HG03135 (cell line): ENCODE measurements at regions not wholly inside any gene's neighbourhood (a gene's known extent, or its start where the extent isn't known, plus 50 kb on each side); places are given as distances from the start of the nearest gene placed in this dataset.

ENCODE experiments used
- ATAC-seq: cut with Tn5 transposase; IDR thresholded peaks from one replicate; pipeline ENCODE4 v1.9.1; 2021; ENCODE audit warnings: mild to moderate bottlenecking, moderate library complexity; ENCODE audit not compliant: unreplicated experiment

DNA sequence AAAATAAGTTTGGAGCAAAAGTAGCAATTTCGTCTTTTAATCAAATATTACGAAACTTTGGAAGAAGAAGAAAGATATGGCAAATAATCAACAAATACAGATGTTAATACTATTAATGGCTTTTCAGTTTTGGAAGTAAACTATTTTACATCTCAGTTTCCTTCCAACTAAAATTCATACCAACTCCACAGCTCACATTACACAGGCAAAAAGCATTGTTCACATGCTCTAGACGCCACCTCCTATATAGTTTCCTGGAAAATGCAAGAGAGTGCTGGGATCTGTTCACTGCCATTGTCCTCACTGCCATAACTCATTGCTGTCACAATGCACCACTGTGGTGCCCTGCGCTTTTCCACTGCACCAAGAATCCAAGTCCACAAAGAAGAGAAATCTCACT, 149.0 kb upstream of the FTMT start:
- no peak for ATAC-seq

- no peak for ATAC-seq
Measured at GRCh38 chr5:121704291-121704690, 147.4 kb upstream of the FTMT start.

DNA sequence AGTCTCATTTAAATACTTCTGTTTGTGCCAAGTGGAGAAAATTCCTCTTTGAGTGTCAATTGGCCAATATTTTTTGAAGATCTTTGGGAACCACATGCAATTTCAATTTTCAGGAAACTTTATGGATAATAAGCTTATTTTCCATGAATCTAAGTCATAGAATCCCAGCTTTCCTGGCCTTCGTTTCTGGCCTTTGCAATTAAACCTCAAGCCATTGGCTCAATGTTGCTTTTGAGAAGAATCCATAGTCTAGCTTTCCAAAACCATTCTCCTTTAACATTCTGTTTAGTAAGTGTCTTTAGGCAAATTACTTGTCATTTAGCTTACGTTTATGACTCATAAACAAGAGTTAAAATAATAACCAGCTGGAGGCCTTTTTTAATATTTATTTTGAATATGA, 145.0 kb upstream of the FTMT start:
- no peak for ATAC-seq

- no peak for ATAC-seq
Measured at GRCh38 chr5:121707178-121707577, 144.5 kb upstream of the FTMT start.

GRCh38 chr5:121711416-121711815, 140.3 kb upstream of the FTMT start:
- ATAC-seq, result no peak

DNA sequence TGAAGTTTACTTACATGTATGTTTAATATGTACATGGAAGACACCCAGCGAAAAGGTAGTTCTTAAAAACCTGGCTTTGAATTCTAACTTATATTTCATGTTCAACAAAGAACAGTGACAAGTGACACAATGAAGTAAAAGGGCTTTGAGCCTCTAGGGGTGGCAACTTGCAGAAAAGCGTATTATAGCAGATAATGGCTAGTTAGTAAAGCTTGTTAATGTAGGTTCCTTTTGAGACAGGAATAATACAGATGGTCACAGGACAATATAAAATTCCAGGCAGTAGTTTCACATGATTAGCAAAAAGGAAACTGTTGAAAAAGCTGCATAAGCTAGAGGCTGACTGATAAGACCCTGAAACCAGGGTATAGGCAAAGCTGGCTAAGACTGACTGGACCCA, 132.4 kb upstream of the FTMT start:
- ATAC-seq, result no peak

DNA sequence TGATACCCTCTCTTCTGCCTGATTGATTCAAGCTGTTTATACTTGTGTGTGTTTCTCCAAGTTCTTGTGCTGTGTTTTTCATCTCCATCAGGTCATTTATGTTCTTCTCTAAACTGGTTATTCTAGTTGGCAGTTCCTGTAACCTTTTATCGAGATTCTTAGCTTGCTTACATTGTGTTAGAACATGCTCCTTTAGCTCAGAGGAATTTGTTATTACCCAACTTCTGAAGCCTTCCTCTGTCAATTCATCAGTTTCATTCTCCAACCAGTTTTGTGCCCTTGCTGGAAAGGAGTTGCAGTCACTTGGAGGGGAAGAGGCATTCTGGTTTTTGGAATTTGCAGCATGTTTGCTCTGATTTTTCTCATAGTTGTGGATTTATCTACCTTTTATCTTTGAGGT, 126.2 kb upstream of the FTMT start:
- no peak for ATAC-seq

DNA sequence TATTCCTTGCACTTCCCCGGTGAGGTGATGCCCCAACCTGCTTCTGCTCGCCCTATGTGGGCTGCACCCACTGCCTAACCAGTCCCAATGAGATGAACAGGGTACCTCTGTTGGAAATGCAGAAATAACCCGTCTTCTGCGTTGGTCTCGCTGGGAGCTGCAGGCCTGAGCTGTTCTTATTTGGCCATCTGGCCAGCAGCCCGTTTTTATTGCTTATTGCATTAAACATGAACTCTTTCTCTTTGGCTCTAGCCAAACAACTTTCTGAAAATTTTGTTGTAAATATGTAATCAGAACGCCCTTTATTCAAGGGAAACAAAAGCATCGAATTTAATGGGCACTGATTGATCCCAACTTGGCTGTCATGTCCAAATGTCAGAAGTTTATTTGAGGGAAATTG, 124.7 kb upstream of the FTMT start:
- ATAC-seq, result no peak

- ATAC-seq, result no peak
Measured at GRCh38 chr5:121731377-121731776, 120.3 kb upstream of the FTMT start.

GRCh38 chr5:121735618-121736017, 116.1 kb upstream of the FTMT start:
- ATAC-seq, result no peak

- ATAC-seq, result no peak
Measured at GRCh38 chr5:121737120-121737519, 114.6 kb upstream of the FTMT start.

- ATAC-seq, result no peak
Measured at GRCh38 chr5:121741156-121741555, 110.5 kb upstream of the FTMT start.

GRCh38 chr5:121744577-121744976, 107.1 kb upstream of the FTMT start:
- no peak for ATAC-seq

DNA sequence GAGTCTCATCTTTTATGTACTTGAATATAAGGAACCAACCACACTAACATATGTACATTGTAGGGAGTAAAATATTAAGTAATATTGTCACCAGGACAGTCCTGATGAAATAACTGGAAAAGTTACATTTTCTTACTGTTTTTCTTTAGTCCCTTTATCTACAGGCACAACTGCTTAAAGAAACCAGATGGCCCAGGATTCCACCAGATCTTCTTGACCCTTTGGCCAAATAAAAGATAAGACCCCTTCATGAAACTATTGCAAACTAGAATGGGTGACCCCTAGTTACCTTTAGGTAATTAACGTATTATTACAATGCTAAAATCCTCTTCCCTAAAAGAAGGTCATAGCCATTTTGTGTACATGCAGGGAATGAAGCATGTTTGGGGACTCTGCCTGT, 106.3 kb upstream of the FTMT start:
- ATAC-seq, result no peak

- ATAC-seq, result no peak
Measured at GRCh38 chr5:121746763-121747162, 104.9 kb upstream of the FTMT start.

- no peak for ATAC-seq
Measured at GRCh38 chr5:121748686-121749085, 103.0 kb upstream of the FTMT start.

- ATAC-seq, result no peak
Measured at GRCh38 chr5:121752149-121752548, 99.5 kb upstream of the FTMT start.

- no peak for ATAC-seq
Measured at GRCh38 chr5:121755266-121755665, 96.4 kb upstream of the FTMT start.

DNA sequence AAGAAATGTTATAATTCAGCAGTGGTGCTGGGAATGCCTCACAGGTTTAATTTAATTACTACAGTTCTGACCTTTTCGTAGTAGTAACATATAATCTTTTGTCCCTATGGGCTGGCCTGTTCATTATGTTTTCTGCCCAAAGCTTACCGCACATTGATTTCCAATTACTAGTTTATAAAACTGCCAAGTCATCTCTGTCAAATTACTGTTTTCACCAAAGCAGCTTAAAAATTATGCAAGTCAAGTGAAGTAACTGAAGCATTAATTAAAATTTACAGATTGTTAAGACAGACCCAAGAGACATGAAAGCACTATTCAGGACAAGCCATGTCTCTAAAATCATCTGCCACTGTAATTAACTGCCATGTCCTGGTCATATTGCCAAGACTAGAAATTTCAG, 93.9 kb upstream of the FTMT start:
- no peak for ATAC-seq

DNA sequence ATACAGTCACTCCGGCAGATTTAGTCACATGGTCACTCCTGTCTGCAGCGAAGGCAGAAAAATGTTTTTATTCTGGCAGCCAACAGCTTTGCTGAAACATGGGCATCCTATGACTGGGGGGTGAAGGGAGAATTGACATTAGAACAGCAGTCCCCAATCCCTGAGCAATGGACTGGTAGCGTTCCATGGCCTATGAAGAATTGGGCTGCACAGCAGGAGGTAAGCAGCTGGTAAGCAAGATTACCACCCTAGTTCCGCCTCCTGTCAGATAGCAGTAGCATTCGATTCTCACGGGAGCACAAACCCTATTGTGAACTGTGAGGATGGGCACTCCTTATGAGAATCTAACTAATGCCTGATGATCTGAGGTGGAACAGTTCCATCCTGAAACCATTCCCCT, 93.1 kb upstream of the FTMT start:
- ATAC-seq, result no peak

DNA sequence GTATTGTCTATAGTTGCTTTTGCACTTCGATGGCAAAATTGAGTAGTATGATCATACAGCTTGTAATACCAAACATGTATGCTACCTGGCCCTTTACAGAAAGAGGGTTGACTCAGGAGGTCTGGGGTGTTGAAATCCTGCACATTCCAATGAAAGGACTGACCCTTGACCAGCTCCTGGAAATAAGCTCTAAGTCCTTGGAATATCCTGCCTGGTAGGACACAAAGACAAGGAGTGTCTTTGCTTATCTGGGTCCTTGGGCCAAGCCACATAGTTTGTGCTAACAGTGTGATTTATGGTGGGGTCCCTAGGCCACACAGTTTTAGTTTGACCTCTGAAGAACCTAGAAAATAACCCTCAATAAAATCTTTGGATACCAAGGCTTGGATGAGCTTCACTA, 89.3 kb upstream of the FTMT start:
- ATAC-seq, result no peak

DNA sequence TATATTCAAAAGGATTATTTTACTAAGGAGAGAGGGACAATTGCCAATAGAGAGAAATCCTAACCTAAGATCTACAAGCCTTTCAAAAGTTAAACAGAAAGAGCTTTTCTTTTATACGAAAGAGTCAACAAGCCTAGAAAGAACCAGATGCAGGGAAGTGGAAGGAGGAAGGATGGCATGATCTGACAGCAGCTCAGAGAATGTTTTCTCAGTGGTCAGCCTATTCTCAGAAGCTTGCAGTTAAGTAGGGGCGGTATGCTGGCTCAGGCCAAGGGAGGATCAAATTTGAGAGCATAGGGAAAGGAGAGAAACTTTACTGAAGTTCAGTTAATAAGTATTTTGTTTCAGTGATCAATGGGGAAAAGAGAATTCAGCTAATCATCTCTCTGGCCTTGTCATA, 88.0 kb upstream of the FTMT start:
- no peak for ATAC-seq

DNA sequence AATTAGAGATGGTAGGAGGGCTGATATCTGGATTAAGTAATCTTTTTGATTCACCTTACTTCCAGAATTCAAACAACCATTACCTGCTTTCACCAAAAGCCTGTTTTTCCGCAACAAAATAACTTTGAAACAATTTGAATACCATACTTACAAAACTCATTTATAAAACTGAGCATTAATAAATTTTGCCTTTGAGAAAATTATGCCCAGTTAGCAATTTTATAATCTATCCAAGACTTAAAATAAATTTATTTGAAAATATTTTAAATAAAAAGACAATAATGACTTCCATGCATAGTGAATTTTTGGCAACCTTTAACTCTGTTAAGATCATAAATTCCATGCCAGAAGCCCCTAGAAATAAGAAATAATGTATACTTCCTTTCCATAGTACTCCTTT, 71.3 kb upstream of the FTMT start:
- no peak for ATAC-seq

DNA sequence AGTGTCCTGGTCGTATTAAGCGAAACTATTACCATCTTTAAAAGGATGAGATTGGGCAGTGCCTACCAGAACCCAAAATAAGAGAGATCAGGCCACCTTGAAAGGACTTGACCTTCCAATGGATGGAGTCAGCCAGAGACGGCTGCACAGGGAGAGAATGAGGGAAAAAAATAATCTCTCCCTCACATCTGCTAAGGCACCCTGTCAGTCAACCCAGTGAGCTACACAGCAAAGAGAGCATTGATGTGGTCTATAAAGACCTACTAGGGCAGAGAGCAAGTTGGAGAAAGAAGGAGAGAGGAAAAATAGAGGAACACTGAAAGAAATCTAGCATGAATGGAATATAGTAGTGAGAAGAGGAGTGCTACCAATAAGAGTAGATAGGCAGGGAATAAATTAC, 68.0 kb upstream of the FTMT start:
- ATAC-seq, result no peak
